Neural crest cell (in vitro differentiated cells): ENCODE measurements at regions not wholly inside any gene's neighbourhood (a gene's known extent, or its start where the extent isn't known, plus 50 kb on each side); places are given as distances from the start of the nearest gene placed in this dataset.
A peak's percentile ranks its signal among the peaks of the same experiment; 100 is the strongest.

Experiments used
- DNase-seq: peaks from one replicate; pipeline ENCODE4 v3.0.0; 2021; ENCODE audit warnings: low read depth, mixed read lengths, low spot score
- H3K27ac Mint-ChIP-seq: one replicate; pipeline ENCODE4 v1.8.0; 2021; ENCODE audit warnings: mild to moderate bottlenecking, mixed read lengths; ENCODE audit not compliant: unreplicated experiment
- H3K27me3 Mint-ChIP-seq: 2 replicates; pipeline ENCODE4 v1.8.0; 2021; ENCODE audit warnings: low read depth, mild to moderate bottlenecking, mixed read lengths
- H3K36me3 Mint-ChIP-seq: 2 replicates; pipeline ENCODE4 v1.8.0; 2021; ENCODE audit warnings: low read depth, mild to moderate bottlenecking, mixed read lengths
- H3K4me1 Mint-ChIP-seq: 2 replicates; pipeline ENCODE4 v1.8.0; 2021; ENCODE audit warnings: mixed read lengths
- H3K4me3 Mint-ChIP-seq: one replicate; pipeline ENCODE4 v1.8.0; 2021; ENCODE audit warnings: mild to moderate bottlenecking, mixed read lengths
- H3K9me3 Mint-ChIP-seq: 2 replicates; pipeline ENCODE4 v1.8.0; 2021; ENCODE audit warnings: mixed read lengths
- CTCF ChIP-seq: fragments of 200-600 bp; sonication (generic); conservative IDR thresholded peaks from 2 replicates; pipeline ENCODE4 v1.5.0; 2021; ENCODE audit warnings: antibody characterized with exemption, mild to moderate bottlenecking

DNA sequence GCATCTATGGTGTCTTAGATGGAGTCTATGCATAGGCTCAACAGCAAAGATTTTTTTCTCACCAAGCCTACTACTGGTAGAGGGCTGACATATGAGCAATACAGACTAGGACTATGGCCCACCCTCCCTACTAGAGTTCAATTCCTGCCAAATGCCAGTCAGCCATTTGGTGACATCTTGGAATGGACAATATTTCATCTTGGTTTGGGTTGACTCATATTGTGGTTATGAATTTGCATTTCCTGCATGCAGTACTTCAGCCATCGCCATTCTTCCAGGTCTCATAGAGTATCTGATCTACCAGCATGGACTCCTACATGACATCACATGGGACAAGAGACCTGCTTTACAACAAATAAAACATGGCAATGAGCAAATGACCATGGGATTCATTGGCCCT is 778.1 kb upstream of the SOX9 start:
- H3K36me3 Mint-ChIP-seq = no peaks in the 10 kb centered on the region
- no peaks in the 10 kb centered on the region for H3K27me3 Mint-ChIP-seq
- H3K9me3 Mint-ChIP-seq = peaks cover 3% of the 10 kb centered on the region
- H3K27ac Mint-ChIP-seq = no peak overlapping the region
- no peak for TF ChIP-seq CTCF
- H3K4me3 Mint-ChIP-seq = no peak overlapping the region
- H3K4me1 Mint-ChIP-seq = peaks cover 13% of the 10 kb centered on the region
- no peak for DNase-seq

DNA sequence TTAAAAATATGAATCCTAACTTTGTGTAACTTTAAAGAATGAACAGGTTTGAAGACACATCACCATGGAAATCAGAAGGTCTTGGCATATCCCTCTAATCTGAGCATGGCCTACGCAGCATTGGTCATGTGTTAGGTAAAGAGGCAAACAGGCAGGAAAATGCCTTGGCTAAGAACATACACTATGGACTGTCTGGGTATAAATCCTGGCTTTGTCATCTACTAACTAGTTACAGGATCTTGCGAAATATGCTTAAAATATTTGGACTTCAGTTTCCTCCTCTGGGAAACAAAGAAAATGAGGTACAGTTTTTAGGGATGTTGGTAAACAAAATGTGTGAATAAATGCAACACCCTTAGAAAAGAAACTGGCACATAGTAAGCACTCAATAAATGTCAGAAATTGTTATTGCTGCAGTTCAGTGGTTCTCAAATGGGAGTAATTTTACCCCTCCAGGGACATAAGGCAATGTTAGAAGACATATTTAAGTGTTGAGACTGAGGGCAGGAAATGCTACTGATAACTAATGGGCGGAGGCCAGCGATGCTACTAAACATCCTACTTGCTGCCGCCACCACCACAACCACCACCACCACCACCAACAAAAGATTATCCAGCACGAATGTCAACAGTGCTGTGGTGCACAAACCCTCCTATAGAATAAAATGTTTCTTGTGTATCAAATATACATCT is 770.8 kb upstream of the SOX9 start:
- Mint-ChIP-seq H3K9me3 (peaks cover 7% of the 10 kb centered on the region), H3K4me1 (no peaks in the 10 kb centered on the region), H3K27ac (no peak overlapping the region), H3K36me3 (no peaks in the 10 kb centered on the region), H3K27me3 (no peaks in the 10 kb centered on the region), H3K4me3 (no peak overlapping the region)
- DNase-seq = no peak
- TF ChIP-seq CTCF = no peak

GRCh38 chr17:71360301-71360700 is 760.5 kb upstream of the SOX9 start:
- H3K36me3 Mint-ChIP-seq = peaks cover 5% of the 10 kb centered on the region
- no peak for DNase-seq
- no peaks in the 10 kb centered on the region for H3K27me3 Mint-ChIP-seq
- no peak overlapping the region for H3K4me3 Mint-ChIP-seq
- no peak overlapping the region for H3K27ac Mint-ChIP-seq
- no peak for TF ChIP-seq CTCF
- peaks cover 13% of the 10 kb centered on the region for H3K9me3 Mint-ChIP-seq
- H3K4me1 Mint-ChIP-seq = no peaks in the 10 kb centered on the region

DNA sequence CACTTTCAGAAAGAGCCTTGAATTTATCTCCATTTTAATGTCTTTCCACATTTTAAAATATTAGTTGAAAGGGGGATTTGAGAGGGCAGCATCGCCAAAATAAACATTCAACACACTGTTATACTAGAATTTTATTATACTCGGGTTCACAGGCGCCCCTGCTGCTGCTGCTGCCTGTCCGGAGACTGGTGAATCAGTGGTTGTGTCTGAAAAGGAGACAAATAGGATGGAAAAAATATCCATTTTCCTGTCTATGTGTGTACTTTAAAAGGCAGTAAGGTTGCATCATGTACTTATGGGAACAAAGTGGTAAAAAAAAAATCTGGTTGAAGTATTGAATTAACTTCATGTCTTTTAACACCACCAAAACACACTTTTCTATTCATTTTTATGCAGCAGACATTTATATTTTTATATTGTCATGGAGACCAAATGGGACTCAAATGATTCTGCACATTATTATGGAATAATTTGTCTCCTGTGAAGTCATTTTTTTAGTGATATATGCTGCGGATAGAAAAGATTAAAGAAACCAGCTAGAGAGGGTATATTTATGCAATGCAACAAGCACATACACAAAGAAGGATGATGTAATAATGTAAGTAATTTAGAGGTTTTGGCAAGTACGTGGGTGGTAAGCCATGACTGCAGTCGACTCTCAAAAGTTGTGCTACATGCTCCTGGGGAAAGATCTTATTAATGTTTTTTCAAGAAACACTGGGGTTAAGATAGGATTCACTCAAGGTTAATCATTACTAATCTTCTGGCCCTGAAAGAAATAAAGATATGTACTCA is 759.0 kb upstream of the SOX9 start:
- no peaks in the 10 kb centered on the region for H3K4me1 Mint-ChIP-seq
- H3K9me3 Mint-ChIP-seq = peaks cover 13% of the 10 kb centered on the region
- no peak overlapping the region for H3K4me3 Mint-ChIP-seq
- peaks cover 5% of the 10 kb centered on the region for H3K36me3 Mint-ChIP-seq
- TF ChIP-seq CTCF = no peak
- DNase-seq = no peak
- no peak overlapping the region for H3K27ac Mint-ChIP-seq
- H3K27me3 Mint-ChIP-seq = no peaks in the 10 kb centered on the region

- no peak overlapping the region for H3K4me3 Mint-ChIP-seq
- peaks cover 8% of the 10 kb centered on the region for H3K9me3 Mint-ChIP-seq
- TF ChIP-seq CTCF = no peak
- H3K36me3 Mint-ChIP-seq = peaks cover 4% of the 10 kb centered on the region
- H3K27ac Mint-ChIP-seq = peak overlapping the region; percentile 64
- no peaks in the 10 kb centered on the region for H3K27me3 Mint-ChIP-seq
- DNase-seq = no peak
- no peaks in the 10 kb centered on the region for H3K4me1 Mint-ChIP-seq
Measured at GRCh38 chr17:71363661-71364060, 757.2 kb upstream of the SOX9 start.
